ENCODE measurements at regions not wholly inside any gene's neighbourhood (a gene's known extent, or its start where the extent isn't known, plus 50 kb on each side); places are given as distances from the start of the nearest gene placed in this dataset.

DNA sequence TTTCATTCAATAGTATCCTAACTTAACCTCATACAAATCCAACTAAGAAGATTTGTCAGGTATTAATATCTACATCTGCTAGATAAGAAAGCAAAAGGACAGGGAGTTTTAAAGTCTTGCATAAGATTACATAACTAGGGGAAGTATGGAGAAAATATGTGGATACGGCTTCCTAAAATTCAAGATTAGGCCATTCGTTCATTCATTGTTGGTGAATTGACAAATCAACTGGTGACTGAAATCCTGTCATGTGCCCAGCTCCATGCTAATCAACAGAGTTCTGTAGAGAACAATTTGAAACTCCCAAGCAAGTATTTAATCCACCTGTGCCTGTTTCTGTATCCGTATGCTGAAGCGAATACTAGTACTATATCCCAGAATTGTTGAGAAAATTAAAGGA lies 260.9 kb upstream of the USP15 start:
- Histone ChIP-seq H3K27me3 (ENCODE audit: control insufficient read depth, insufficient read depth, low read length) (no peaks in the 10 kb centered on the region), H3K36me3 (ENCODE audit: control insufficient read depth, insufficient read depth, low read length) (no peaks in the 10 kb centered on the region), H3K4me3 (ENCODE audit: low read depth, low read length) (no peak overlapping the region)
- TF ChIP-seq, protein P1, sequence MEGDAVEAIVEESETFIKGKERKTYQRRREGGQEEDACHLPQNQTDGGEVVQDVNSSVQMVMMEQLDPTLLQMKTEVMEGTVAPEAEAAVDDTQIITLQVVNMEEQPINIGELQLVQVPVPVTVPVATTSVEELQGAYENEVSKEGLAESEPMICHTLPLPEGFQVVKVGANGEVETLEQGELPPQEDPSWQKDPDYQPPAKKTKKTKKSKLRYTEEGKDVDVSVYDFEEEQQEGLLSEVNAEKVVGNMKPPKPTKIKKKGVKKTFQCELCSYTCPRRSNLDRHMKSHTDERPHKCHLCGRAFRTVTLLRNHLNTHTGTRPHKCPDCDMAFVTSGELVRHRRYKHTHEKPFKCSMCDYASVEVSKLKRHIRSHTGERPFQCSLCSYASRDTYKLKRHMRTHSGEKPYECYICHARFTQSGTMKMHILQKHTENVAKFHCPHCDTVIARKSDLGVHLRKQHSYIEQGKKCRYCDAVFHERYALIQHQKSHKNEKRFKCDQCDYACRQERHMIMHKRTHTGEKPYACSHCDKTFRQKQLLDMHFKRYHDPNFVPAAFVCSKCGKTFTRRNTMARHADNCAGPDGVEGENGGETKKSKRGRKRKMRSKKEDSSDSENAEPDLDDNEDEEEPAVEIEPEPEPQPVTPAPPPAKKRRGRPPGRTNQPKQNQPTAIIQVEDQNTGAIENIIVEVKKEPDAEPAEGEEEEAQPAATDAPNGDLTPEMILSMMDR (IDR thresholded peaks at IDR 0.05; ENCODE audit: insufficient read depth, low read length, poor library complexity, severe bottlenecking): no peak
- no peak for DNase-seq (ENCODE audit: low read depth)

DNA sequence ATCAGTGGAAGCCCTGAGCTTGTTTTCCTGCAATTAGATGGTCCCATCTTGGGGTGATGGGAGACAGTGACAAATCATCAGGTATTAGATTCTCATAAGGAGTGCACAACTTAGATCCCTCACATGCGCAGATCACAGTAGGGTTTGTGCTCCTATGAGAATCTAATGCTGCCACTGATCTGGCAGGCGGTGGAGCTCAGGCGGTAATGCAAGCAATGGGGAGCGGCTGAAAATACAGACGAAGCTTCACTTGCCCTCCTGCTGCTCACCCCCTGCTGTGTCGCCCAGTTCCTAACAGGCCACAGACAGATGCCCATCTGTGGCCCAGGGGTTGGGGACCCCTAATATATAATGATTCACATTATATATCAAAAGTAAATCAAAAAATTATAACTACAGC lies 258.8 kb upstream of the USP15 start:
- no peak for DNase-seq (ENCODE audit: low read depth)
- no peaks in the 10 kb centered on the region for H3K36me3 ChIP-seq (ENCODE audit: control insufficient read depth, insufficient read depth, low read length)
- H3K4me3 ChIP-seq (ENCODE audit: low read depth, low read length): no peak overlapping the region
- H3K27me3 ChIP-seq (ENCODE audit: control insufficient read depth, insufficient read depth, low read length): no peaks in the 10 kb centered on the region
- TF ChIP-seq, protein P1 (IDR thresholded peaks at IDR 0.05; ENCODE audit: insufficient read depth, low read length, poor library complexity, severe bottlenecking): no peak

DNA sequence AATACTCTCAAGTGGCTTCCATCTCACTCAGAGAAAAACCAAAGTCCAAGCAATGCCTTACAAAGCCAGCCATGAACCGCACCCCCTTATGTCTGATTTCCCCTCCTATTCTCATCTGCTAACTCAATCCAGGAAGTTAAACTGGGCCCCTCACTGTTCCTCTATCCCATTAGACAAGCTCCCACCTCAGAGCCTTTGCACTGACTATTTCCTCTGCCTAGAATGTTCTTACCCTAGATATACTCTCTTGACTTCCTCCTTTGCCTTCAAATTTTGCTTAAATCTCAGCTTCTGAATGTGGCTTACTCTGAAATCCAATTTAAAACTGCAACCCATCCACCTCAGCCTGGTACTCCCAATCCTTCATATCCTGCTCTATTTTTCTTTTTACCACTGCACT lies 257.0 kb upstream of the USP15 start:
- no peaks in the 10 kb centered on the region for H3K27me3 ChIP-seq (ENCODE audit: control insufficient read depth, insufficient read depth, low read length)
- DNase-seq (ENCODE audit: low read depth): no peak
- no peak overlapping the region for H3K4me3 ChIP-seq (ENCODE audit: low read depth, low read length)
- TF ChIP-seq, protein P1 (IDR thresholded peaks at IDR 0.05; ENCODE audit: insufficient read depth, low read length, poor library complexity, severe bottlenecking): no peak
- no peaks in the 10 kb centered on the region for H3K36me3 ChIP-seq (ENCODE audit: control insufficient read depth, insufficient read depth, low read length)

- no peak overlapping the region for H3K4me3 ChIP-seq (ENCODE audit: low read depth, low read length)
- DNase-seq (ENCODE audit: low read depth): no peak
- TF ChIP-seq, protein P1 (IDR thresholded peaks at IDR 0.05; ENCODE audit: insufficient read depth, low read length, poor library complexity, severe bottlenecking): no peak
- H3K27me3 ChIP-seq (ENCODE audit: control insufficient read depth, insufficient read depth, low read length): no peaks in the 10 kb centered on the region
- no peaks in the 10 kb centered on the region for H3K36me3 ChIP-seq (ENCODE audit: control insufficient read depth, insufficient read depth, low read length)
Observed at GRCh38 chr12:62003701-62004100, 256.5 kb upstream of the USP15 start.

DNA sequence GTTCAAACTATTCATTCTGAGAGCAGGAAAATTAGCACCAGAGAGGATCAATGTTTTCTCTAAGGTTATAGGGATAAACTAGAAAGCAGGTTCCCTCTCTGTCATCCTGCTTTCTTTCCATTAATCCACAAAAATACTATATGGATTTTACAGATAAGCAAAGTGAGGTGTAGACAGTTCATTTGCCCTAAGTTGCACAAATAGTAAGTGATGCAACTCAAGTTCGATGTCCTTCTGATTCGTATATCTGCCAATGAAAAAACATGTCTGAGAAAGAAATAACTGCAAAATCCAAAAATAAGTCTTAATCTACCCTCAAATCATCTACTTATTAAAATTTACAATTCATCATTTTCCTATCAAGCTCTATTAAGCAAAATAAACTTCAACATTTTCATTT lies 254.6 kb upstream of the USP15 start:
- Histone ChIP-seq H3K36me3 (ENCODE audit: control insufficient read depth, insufficient read depth, low read length) (no peaks in the 10 kb centered on the region), H3K4me3 (ENCODE audit: low read depth, low read length) (no peak overlapping the region), H3K27me3 (ENCODE audit: control insufficient read depth, insufficient read depth, low read length) (no peaks in the 10 kb centered on the region)
- DNase-seq (ENCODE audit: low read depth): no peak
- TF ChIP-seq, protein P1 (IDR thresholded peaks at IDR 0.05; ENCODE audit: insufficient read depth, low read length, poor library complexity, severe bottlenecking): no peak

DNA sequence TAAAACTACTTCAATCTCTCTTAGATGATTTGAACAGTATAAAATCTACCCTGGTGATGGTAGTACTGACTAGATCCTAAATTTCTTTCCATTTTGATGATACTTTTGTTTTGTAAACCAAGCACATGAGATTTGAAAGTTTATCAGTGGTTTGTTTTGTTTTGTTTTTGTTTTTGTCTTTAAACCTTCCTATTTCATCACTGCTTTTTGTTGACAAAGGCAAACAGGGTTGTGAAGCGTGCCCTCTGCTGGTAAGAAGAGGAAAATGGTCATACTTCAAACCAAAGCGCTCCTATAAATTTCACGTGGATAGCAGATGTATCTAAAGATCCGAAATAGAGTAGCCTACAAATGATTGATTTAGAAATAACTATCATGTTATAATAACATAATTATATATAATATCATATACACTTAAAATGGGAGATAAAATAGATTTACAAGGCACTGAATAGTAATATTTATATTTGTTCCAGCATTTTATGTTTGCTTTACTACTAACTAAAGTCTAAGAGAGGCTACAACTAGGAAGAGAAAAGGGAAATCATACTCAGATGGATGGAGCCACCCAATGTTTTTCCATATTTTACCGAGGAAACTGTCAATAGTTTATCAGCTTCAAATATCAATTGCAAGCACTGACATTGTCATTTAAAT lies 254.0 kb upstream of the USP15 start:
- Histone ChIP-seq H3K36me3 (ENCODE audit: control insufficient read depth, insufficient read depth, low read length) (no peaks in the 10 kb centered on the region), H3K4me3 (ENCODE audit: low read depth, low read length) (no peak overlapping the region), H3K27me3 (ENCODE audit: control insufficient read depth, insufficient read depth, low read length) (no peaks in the 10 kb centered on the region)
- DNase-seq (ENCODE audit: low read depth): no peak
- TF ChIP-seq, protein P1 (IDR thresholded peaks at IDR 0.05; ENCODE audit: insufficient read depth, low read length, poor library complexity, severe bottlenecking): peak; percentile 86

All from kidney epithelial cell (primary cell).